IPS-18c (cell line): ENCODE measurements at regions not wholly inside any gene's neighbourhood (a gene's known extent, or its start where the extent isn't known, plus 50 kb on each side); places are given as distances from the start of the nearest gene placed in this dataset.
A peak's percentile ranks its signal among the peaks of the same experiment; 100 is the strongest.

Experiments
- H3K4me3 ChIP-seq: 2 replicates; pipeline ENCODE4 v1.7.0; 2013; ENCODE audit warnings: low read depth, mild to moderate bottlenecking, low read length, moderate library complexity; ENCODE audit not compliant: insufficient read depth
- H3K9me3 ChIP-seq: one replicate; pipeline ENCODE4 v1.6.1; 2013; ENCODE audit warnings: mild to moderate bottlenecking, low read length, moderate library complexity; ENCODE audit not compliant: control insufficient read depth, insufficient read depth

DNA sequence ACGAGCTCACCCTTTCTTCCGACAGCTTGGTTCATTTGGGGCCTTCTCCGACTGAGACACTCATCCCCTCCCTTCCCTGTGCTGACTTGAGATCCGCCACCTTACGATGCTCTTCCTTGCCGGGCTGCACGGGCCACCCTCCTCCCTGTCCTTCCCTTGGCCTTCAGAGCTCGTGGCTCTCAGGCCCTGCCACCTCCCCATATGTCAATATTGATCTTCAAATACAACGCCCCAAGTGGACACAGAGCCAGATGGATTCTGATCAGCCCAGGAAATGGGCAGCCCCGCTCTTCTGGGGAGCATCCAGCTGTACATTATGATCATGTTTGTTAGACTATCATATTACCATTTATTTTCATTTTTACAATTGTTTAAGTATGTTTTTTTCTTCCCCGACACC, 812.8 kb downstream of the TBC1D22A start:
- peaks cover 39% of the 10 kb centered on the region for H3K9me3 ChIP-seq

DNA sequence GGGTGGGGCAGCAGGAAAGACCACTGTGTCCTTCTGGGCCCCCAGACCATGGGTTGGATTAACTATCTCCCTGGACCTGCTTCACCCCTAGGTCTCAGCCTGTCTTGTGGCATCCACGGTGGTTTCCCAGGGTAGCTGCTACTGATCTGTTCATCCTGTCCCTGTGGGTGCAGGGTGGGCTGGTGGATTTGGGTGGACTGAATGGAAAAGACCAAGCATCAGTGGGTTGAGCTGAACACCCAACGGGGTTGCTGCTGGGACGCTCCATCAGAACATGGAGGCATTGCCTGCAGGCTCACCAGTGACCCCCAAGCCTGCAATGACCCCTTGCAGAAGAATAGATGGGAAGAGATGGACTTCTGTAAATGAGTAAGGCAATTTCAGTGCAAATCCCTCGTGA, 812.1 kb downstream of the TBC1D22A start:
- Histone ChIP-seq H3K4me3 (no peak overlapping the region), H3K9me3 (peaks cover 41% of the 10 kb centered on the region)

More for the DNA sequence above, 812.8 kb downstream of the TBC1D22A start:
- no peak overlapping the region for H3K4me3 ChIP-seq

DNA sequence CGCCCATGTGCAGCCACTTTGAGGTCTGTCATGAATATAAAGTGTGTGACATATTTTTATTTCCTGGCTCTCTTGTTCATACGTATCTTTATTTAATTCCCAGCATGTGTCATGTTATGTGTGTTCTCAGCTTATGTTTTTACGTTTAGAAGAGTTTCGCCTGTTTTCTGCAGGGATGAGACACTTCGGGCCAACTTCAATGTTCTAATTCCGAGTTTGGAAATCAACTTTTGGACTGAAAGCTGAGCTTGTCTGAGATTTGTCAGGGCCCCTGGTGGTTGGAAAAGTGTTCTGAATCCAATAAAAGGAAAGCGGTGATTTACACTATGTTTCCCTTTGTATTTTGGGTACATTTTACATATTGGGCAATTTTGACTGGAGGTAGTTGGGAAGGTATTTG, 810.7 kb downstream of the TBC1D22A start:
- Histone ChIP-seq H3K9me3 (peaks cover 43% of the 10 kb centered on the region), H3K4me3 (no peak overlapping the region)

DNA sequence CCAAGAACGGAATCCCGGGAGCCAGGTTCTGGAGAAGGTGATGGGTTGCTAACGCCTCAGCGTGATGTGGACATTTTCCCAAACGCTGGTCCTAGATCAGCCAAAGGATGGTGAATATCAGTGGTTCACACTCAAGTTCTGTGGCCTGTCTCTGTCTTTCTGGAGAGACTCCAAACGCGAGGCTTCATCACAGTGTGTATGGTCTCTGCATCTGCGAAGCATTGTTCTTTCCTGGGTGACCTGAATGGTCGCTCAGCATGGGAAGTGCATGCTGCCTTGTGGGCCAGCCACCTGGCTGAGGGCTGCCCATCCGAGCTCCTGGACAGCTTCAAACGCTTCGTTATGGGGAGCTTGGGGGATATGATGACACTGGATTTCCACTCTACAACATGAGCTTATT, 810.0 kb downstream of the TBC1D22A start:
- Histone ChIP-seq H3K4me3 (no peak overlapping the region), H3K9me3 (peaks cover 45% of the 10 kb centered on the region)

DNA sequence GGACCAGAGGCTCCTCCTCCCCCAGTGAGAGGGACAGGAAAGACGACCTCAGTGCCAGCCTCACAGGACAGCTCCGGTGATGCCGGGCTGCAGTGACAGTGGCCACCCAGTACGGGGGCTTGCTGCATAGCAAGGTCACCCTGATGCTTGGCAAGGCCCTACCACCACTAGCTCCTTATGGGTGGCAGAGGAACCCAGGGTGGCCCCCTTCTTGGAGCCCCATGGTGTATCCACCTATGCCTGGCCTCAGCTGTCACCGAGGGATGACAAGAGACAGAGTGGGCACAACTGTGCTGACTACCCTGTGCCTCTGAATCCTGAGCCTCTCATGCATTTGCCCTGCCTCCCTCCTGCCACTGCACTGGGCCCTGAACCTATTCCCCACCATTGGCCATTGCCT, 809.2 kb downstream of the TBC1D22A start:
- H3K9me3 ChIP-seq, result peaks cover 44% of the 10 kb centered on the region
- H3K4me3 ChIP-seq, result peak overlapping the region; percentile 9; the same call in 1 of the 2 replicates

DNA sequence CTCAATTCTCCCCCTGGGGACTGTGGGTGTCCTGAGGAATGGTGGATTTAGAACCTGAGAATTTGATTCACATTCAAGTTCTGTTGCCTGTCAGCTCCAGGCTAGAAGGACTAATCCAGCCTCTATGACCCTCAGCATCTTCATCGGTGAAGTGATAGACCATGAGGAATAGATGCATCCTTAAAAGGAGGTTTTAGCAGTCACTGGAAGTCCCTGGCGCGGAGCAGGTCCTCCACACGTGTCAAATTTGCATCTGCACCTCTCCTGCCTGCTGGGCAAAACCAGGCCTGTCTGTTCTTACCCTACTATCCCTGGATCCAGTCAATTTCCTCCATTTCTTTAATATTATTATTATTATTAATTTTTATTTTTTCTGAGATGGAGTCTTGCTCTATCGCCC, 808.4 kb downstream of the TBC1D22A start:
- H3K9me3 ChIP-seq, result peaks cover 44% of the 10 kb centered on the region
- no peak overlapping the region for H3K4me3 ChIP-seq

DNA sequence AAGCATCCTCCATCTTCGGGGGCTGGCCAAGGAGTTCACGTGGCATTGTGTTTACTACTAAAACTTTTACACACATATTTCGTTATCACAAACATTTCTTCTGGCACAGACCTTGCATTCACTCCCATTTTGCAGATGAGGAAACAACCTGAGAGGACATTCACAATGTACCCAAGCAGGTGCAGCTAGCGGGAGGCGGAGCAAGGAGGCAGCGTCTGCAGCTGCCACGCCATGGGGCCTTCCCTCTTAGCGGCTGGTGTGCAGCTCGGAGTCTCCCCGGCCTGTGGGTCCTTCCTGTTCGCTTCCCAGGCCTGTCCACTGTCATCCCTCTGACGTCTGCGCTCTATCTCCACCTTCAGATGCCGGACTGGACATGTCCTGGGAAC, 807.8 kb downstream of the TBC1D22A start:
- Histone ChIP-seq H3K4me3 (peak overlapping the region; percentile 24; the same call in 1 of the 2 replicates), H3K9me3 (peaks cover 46% of the 10 kb centered on the region)

DNA sequence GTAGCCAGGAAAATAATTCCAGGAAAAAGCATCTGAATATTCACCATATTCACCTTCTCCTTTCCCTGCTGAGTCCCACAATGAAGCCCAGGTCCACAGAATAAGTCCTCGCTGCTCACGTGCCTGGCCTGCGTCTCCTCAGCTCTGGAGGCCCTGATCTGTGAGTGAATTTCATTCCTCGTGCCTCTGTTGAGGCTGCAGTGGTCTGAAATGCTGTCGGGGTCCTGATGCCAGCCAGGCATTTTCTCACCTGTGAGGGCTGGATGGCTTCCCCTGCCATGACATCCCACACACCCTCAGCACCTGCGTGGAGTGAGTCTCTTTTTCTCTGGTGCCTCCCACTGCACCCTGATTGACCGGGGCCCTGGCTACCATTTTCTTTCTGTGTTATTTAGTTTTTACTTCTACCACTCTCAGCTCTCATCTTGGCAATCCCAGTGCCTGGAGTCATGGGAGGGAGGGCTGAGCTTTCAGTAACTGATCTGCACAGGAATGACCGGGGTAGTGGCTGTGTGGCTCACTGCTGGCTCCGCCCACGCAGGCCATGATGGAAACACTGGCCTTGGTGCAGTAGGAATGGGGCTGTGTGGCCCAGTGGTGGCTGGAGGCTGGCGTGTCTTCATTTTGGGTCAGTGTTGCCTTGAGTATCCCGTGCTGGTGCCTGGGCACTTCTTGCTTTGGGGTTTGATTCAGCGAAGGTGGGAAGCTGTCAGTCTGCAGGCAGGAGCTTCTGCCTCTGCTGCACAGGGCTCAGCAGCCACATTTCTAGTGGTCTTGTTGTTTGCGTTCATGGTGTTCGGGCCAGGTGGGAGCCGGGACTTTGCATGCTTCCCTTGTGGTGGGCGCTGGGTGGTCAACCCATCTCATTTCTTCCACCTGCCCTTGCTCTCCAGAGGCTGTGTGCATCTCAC, 807.2 kb downstream of the TBC1D22A start:
- peak overlapping the region; percentile 24; the same call in 1 of the 2 replicates for H3K4me3 ChIP-seq
- H3K9me3 ChIP-seq, result peaks cover 44% of the 10 kb centered on the region

DNA sequence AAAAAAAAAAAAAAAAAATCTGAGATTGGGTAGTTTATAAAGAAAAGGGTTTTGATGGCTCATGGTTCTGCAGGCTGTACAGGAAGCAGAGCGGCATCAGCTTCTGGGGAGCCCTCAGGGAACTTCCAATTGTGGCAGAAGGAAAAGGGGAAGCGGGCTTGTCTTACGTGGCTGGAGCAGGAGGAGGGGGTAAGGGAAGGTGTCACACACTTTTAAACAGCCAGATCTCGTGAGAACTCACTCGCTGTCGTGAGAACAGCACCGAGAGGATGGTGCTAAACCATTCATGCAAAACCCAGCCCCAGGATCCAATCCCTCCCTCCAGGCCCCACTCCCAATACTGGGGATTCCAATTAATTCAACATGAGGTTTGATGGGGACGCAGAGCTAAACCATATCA, 806.2 kb downstream of the TBC1D22A start:
- Histone ChIP-seq H3K4me3 (no peak overlapping the region), H3K9me3 (peaks cover 49% of the 10 kb centered on the region)

DNA sequence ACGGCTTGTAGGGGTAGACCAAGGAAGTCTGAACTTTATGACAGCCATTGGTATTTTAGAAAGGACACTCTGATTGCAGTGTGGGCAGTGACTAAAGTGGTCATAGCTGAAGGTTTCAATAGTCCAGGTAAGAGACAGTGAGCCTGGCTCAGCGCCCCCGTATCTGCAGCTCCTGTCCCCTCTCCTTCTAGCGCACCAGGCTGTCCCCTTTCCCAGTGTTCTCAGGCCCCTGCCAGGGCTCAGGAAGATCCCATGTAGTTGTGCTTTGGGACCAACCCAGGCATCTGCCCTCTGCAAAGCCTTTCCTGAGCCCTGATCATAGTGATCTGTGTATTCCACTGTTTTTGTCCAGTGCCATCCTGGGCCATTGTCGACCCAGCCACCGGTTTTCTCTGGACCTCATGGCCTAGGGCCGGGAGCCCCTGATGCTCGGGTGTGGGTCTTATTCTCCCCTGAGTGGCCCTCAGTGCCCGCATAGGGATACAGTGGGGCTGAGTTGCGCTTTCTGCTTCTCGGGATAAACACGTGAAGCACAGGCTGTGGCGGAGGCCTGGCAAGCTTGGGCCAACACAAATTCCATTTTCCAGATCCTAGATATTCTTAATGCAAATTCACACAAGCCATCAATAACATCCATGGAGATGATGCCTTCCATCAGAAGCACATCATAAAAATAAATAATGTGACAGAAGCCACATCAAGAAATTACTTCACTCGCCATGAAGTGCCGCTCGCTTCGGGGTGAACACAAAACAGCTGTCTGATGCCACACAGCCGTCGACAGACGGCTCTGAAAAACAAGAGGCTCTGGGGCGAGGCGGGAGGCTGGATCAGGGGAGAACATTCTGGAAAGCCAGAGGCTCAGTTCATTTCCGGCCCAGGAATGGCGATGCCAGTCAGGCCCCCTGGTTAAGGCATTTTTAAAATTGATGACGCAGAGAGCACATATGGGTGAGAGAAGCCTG, 805.0 kb downstream of the TBC1D22A start:
- H3K9me3 ChIP-seq, result peaks cover 55% of the 10 kb centered on the region
- H3K4me3 ChIP-seq, result no peak overlapping the region

DNA sequence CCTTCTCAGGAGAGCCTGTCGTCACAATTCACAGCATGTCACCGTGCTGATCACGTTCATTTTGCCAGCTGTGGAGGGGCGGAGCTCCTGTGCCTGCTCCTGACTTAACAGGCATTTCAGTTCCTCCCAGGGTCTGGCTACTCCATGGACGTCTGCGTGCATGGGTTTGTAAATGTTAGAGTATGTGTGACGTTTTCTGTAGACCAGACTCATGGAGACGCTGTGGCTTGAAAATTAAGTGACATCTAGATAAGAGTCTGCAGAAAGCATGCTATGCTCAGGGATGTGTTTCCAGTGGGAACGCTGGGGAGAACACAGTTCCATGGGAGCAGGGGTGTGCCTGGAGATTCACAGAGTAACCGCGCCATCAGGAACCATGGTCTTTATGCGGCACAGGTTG, 804.0 kb downstream of the TBC1D22A start:
- Histone ChIP-seq H3K9me3 (peaks cover 49% of the 10 kb centered on the region), H3K4me3 (no peak overlapping the region)

DNA sequence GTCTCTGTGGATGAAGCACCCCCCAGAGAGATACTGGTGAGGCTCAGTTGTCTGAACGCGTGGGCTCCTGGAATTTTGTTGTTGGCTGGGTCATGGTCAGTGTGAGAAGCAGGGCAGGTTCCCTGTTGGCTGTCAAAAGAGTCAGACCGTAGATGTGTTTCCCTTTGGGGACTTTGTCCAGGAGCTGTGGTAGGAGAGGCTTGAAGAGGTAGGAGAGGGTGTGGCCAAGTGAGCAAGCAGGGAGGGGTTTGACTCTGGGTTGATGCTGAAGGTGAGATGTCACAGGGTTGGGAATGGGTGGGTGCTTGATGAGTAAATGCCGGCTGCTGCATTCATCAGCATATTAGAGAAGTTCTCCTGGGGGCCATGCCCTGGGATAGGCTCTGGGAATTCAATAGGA, 803.2 kb downstream of the TBC1D22A start:
- Histone ChIP-seq H3K9me3 (peaks cover 47% of the 10 kb centered on the region), H3K4me3 (no peak overlapping the region)

DNA sequence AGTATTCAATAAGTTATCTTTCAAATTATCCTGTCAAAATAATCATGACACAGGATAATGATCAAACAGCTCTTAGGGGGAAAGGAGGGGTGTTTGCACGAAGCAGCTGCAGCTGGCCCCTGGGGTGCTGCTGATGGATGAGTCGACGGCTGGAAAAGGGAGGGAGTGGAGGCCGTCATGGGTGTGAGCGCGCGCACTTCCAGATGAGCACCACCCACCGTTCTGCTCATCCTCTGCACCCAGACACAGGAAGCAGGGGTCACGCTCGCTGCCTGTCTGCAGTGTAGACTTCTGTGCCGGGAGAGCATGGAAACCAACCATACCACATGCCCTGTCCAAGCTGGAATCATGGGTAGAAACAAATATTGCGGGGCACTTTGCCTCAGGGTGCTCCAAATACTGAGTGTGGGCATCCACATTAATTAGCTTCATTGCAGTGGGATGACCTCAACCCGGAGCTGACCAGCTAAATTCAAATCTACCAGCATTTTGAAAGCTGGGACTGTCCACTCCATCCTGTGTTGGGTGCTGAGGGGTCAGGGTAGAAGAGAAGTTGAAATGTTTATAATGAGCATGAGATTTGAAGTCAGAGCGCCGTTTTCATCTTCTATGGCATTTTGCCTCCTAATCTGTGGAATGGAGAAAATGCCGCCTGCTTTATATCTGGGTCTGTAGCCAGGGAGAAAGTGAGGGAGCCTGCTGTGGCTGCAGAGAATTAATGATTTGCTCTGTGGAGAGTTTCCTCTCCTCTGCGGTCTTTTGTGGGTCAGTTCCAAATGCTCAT, 802.4 kb downstream of the TBC1D22A start:
- H3K9me3 ChIP-seq, result peaks cover 45% of the 10 kb centered on the region
- no peak overlapping the region for H3K4me3 ChIP-seq

DNA sequence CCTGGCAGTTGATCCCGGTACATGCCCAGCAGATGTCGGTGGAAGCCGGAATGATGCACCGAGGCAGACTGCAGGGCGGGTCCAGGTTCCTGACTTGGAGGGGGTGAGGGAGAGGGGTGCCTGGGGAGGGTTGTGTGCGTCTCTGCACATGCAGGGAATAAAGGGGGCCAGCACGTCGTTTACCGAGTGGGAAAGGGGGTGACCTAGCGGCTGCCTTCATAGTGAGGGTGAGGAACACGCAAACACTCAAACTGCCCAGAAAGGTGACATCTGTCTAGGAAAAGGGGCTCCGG, 801.7 kb downstream of the TBC1D22A start:
- Histone ChIP-seq H3K9me3 (peaks cover 44% of the 10 kb centered on the region), H3K4me3 (no peak overlapping the region)

DNA sequence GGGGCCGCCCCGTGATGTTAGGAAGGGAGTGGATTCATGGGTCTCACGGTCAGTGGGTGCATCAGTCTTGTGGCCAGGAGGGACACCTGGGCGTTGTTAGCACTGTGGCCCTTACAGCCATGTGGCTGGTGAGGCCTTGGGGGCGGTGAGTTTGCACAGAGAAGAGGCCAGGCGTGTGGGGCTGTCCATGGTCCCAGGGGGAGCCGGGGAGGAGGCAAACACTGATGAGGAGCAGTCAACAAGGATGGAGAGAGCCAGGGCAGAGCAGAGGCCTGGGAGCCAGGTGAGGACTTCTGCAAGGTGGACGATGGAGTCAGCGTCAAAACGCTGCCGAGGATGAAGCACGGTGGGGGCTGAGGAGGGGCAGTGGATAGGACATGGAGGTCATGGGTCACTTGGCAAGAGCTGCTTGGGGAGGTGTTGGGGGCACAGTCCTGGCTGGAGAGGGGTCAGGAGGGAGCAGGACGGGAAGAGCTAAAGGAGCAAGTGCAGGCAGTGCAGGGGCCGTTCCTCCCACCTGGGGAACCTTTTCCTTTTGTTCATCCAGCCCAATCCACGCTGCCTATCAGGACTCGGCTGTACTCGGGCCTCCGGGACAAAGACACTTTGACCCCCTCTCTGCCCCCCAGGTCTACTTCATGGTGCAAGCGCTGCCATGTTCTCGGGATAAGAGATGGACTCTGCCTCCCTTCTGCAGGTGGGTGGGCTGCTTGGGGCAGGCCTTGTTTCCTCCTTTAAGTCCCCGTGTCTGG, 801.1 kb downstream of the TBC1D22A start:
- Histone ChIP-seq H3K9me3 (peaks cover 42% of the 10 kb centered on the region), H3K4me3 (no peak overlapping the region; the same call in 1 of the 2 replicates)

DNA sequence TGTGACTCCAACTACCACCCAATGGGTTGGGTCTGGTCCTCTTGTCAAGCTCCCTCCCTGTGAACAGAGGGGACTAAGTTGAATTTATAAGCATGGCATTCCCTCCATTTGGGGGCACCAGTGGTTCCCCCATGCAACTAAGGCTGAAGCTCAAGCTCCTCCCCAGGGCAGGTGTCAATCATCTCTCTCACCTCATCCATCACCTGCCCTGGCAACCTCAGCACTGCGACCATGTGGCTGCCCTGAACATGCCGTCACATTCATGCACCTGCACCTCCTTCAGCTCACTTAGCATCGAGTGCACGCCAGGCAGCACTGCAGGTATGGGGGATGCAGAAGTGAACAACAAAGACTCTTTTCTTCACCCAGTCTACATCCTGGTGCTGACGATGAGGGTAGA, 799.3 kb downstream of the TBC1D22A start:
- Histone ChIP-seq H3K9me3 (peaks cover 39% of the 10 kb centered on the region), H3K4me3 (peak overlapping the region; percentile 24; the same call in 1 of the 2 replicates)
